OCI-LY7 (cell line): ENCODE measurements at regions not wholly inside any gene's neighbourhood (a gene's known extent, or its start where the extent isn't known, plus 50 kb on each side); places are given as distances from the start of the nearest gene placed in this dataset.

Experiments
- BruUV-seq: library from RNA; stranded (reverse); fragments of 400-500 nt; replicated peaks from 2 replicates; lab custom pipeline; 2021; lab: Mats Ljungman, UMichigan
- CTCF ChIA-PET: fragments of 300-600 bp; sonication (Branson Sonifier 250); formaldehyde crosslinking; loops from one replicate; lab custom pipeline; 2022; ENCODE audit warnings: antibody characterized with exemption; ENCODE audit not compliant: unreplicated experiment; lab: Charles Lee
- POLR2A ChIA-PET: fragments of 300-600 bp; sonication (Branson Sonifier 250); formaldehyde crosslinking; loops from one replicate; lab custom pipeline; 2022; ENCODE audit warnings: antibody characterized with exemption; lab: Charles Lee
- DNase-seq: peaks from one replicate; pipeline ENCODE4 v3.0.0-alpha.2; 2015; ENCODE audit warnings: low spot score
- H2AFZ ChIP-seq: fragments of 200-600 bp; sonication (generic), shearing (Covaris generic); 2 replicates; pipeline ENCODE4 v1.6.1; 2014; ENCODE audit warnings: mild to moderate bottlenecking, antibody characterized with exemption, low read length, moderate library complexity
- H3K27ac ChIP-seq: fragments of 200-600 bp; sonication (generic); 2 replicates; pipeline ENCODE4 v1.5.1; 2014; ENCODE audit warnings: mixed run types, low read depth, mild to moderate bottlenecking, moderate library complexity, low read length, inconsistent platforms; ENCODE audit not compliant: poor library complexity, severe bottlenecking
- H3K36me3 ChIP-seq: fragments of 200-600 bp; sonication (generic); 2 replicates; pipeline ENCODE4 v1.6.1; 2014; ENCODE audit warnings: mild to moderate bottlenecking, antibody characterized with exemption, low read length, moderate library complexity, mixed read lengths; ENCODE audit not compliant: insufficient read depth
- H3K4me1 ChIP-seq: fragments of 200-600 bp; sonication (generic); 2 replicates; pipeline ENCODE4 v1.5.1; 2014; ENCODE audit warnings: mild to moderate bottlenecking, low read length; ENCODE audit not compliant: insufficient read depth, poor library complexity, severe bottlenecking
- H3K4me2 ChIP-seq: fragments of 200-600 bp; sonication (generic); 2 replicates; pipeline ENCODE4 v1.6.1; 2014; ENCODE audit warnings: mild to moderate bottlenecking, low read length
- H3K4me3 ChIP-seq: fragments of 200-600 bp; sonication (generic); 2 replicates; pipeline ENCODE4 v1.5.1; 2014; ENCODE audit warnings: mild to moderate bottlenecking, low read depth, low read length; ENCODE audit not compliant: poor library complexity, severe bottlenecking
- H3K79me2 ChIP-seq: fragments of 200-600 bp; sonication (generic); 2 replicates; pipeline ENCODE4 v1.6.1; 2016; ENCODE audit warnings: low read depth, mild to moderate bottlenecking, low read length, moderate library complexity, mixed read lengths; ENCODE audit not compliant: insufficient read depth
- H3K9me2 ChIP-seq: fragments of 200-600 bp; sonication (generic); 2 replicates; pipeline ENCODE4 v1.6.1; 2016; ENCODE audit warnings: mild to moderate bottlenecking, low read length, mixed read lengths; ENCODE audit not compliant: insufficient read depth
- H3K9me3 ChIP-seq: fragments of 200-600 bp; sonication (generic); 2 replicates; pipeline ENCODE4 v1.6.1; 2014; ENCODE audit warnings: mild to moderate bottlenecking, mixed run types, low read length, mixed read lengths
- H4K20me1 ChIP-seq: fragments of 200-600 bp; sonication (generic); 2 replicates; pipeline ENCODE4 v1.6.1; 2014; ENCODE audit warnings: mild to moderate bottlenecking, antibody characterized with exemption, low read length, moderate library complexity, mixed read lengths; ENCODE audit not compliant: insufficient read depth
- EZH2phosphoT487 ChIP-seq: fragments of 200-600 bp; sonication (generic); IDR thresholded peaks from 2 replicates; pipeline ENCODE4 v1.6.1; 2018; ENCODE audit warnings: low read depth, borderline replicate concordance, mild to moderate bottlenecking, mixed run types, antibody characterized with exemption, low read length, moderate library complexity, mixed read lengths
- intact Hi-C: fragments of 100-400 bp; cut with micrococcal nuclease; formaldehyde crosslinking; loops from one replicate; pipeline ENCODE4 v1.10.0; 2022; ENCODE audit not compliant: unreplicated experiment
- TF ChIP-seq, protein P1 (sequence below): fragments of 200-600 bp; sonication (generic); conservative IDR thresholded peaks from 2 replicates; pipeline ENCODE4 v1.5.1; 2014; ENCODE audit warnings: mild to moderate bottlenecking, antibody characterized with exemption, low read length, moderate library complexity, mixed read lengths

DNA sequence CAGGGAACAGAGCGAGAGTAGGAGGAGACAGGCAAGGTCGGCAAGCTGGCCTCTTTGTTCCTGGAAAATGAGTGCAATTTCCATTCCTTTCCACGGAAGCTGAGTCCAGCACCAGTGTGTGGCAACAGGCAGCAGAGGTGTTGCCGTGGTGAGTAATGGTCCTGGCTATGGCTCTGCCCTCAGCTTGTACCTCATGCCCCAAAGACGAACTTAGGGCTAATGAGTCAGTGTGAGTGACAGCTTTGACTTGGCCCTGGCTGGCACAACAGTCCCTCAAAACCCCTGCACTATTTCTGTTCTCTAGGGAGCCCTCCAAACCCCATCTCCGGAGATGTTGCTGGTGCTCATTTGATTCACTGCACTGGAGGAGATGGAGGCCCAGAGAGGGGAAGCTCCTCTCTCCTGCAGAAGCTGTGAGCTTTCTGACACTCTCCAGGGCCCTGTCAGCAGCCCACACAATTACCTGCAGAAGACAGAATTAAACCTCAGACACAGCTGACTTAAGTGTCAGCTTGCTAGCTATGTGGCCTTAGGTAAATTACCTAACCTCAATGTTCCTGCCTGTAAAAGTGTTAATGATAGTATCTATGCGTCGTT is 129.9 kb downstream of the TMEM132E start:
- Histone ChIP-seq H3K9me3 (no peaks in the 10 kb centered on the region), H4K20me1 (no peaks in the 10 kb centered on the region), H3K79me2 (no peaks in the 10 kb centered on the region), H3K4me2 (no peak overlapping the region), H3K27ac (no peak overlapping the region), H3K4me1 (no peaks in the 10 kb centered on the region), H3K36me3 (no peaks in the 10 kb centered on the region), H3K9me2 (no peaks in the 10 kb centered on the region), H2AFZ (no peak overlapping the region), H3K4me3 (no peak overlapping the region)
- no peak for DNase-seq
- POLR2A ChIA-PET = no interaction called here
- no TSS peak for BruUV-seq
- CTCF ChIA-PET = interaction anchor here (0.6 kb wide), 1 partner anchor 909 kb away, joined by 3 read pairs; no protein-coding TSS in a partner anchor
- TF ChIP-seq EZH2phosphoT487 = no peak
- TF ChIP-seq, protein P1, sequence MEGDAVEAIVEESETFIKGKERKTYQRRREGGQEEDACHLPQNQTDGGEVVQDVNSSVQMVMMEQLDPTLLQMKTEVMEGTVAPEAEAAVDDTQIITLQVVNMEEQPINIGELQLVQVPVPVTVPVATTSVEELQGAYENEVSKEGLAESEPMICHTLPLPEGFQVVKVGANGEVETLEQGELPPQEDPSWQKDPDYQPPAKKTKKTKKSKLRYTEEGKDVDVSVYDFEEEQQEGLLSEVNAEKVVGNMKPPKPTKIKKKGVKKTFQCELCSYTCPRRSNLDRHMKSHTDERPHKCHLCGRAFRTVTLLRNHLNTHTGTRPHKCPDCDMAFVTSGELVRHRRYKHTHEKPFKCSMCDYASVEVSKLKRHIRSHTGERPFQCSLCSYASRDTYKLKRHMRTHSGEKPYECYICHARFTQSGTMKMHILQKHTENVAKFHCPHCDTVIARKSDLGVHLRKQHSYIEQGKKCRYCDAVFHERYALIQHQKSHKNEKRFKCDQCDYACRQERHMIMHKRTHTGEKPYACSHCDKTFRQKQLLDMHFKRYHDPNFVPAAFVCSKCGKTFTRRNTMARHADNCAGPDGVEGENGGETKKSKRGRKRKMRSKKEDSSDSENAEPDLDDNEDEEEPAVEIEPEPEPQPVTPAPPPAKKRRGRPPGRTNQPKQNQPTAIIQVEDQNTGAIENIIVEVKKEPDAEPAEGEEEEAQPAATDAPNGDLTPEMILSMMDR = no peak
- intact Hi-C loops = no loop called here

DNA sequence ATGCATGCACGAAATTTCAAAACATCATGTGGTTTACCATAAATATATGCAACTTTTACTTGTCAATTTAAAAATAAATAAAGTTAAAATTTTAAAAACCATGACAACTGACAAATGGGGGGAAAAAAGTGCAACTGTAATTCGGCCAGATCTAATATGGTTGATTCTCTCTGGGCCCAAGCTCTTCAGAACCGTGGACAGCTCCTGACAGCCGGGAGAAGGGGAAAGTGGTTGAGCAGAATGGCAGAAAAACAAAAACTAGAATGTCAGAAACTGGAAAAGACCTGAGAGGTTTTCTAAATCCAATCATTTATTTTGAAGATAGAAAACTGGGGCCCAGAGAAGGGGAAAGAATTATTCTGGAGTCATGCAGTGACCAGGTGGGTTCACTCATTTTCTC is 126.6 kb downstream of the TMEM132E start:
- Histone ChIP-seq H3K4me3 (no peak overlapping the region), H3K9me3 (no peaks in the 10 kb centered on the region), H3K36me3 (no peaks in the 10 kb centered on the region), H4K20me1 (no peaks in the 10 kb centered on the region), H3K4me1 (no peaks in the 10 kb centered on the region), H3K4me2 (no peak overlapping the region), H3K79me2 (no peaks in the 10 kb centered on the region), H2AFZ (no peak overlapping the region), H3K9me2 (no peaks in the 10 kb centered on the region), H3K27ac (no peak overlapping the region)
- no TSS peak for BruUV-seq
- CTCF ChIA-PET = no interaction called here
- intact Hi-C loops = no loop called here
- DNase-seq = peak; percentile 10
- TF ChIP-seq, protein P1 = no peak
- POLR2A ChIA-PET = no interaction called here

DNA sequence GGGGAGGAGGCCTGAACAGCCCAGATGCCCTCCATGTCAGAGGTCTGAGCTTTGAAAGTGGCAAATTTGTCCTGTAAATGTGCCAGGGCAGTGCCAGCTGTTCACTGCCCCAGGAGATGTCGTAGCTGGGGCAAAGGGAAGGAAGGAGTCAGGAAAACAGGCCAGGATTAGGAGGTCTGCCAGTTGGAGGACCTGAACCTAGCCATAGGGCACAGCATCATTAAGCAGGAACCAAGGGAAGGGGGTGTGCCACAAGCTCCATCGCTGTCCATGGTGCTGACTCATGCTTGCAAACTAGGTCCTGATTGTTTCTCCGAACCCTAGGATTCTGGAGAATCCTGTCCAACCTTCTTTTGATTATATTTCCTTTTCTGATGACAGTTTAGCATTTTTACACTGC is 124.2 kb downstream of the TMEM132E start:
- H3K79me2 ChIP-seq = no peaks in the 10 kb centered on the region
- intact Hi-C loops = no loop called here
- no peak for TF ChIP-seq EZH2phosphoT487
- TF ChIP-seq, protein P1 = no peak

More for the DNA sequence above, 124.2 kb downstream of the TMEM132E start:
- Histone ChIP-seq H3K9me2 (no peaks in the 10 kb centered on the region), H2AFZ (no peak overlapping the region), H3K36me3 (no peaks in the 10 kb centered on the region), H3K4me3 (no peak overlapping the region), H3K4me2 (no peak overlapping the region), H3K27ac (no peak overlapping the region), H3K9me3 (no peaks in the 10 kb centered on the region), H4K20me1 (no peaks in the 10 kb centered on the region), H3K4me1 (no peaks in the 10 kb centered on the region)
- BruUV-seq = no TSS peak
- ChIA-PET POLR2A (no interaction called here), CTCF (no interaction called here)
- peak; percentile 46 for DNase-seq
